HG03520 (cell line): ENCODE measurements at regions not wholly inside any gene's neighbourhood (a gene's known extent, or its start where the extent isn't known, plus 50 kb on each side); places are given as distances from the start of the nearest gene placed in this dataset.
"Not testable (repeated sequence)": the region's sequence is repeated elsewhere in the genome, so short reads cannot be mapped to it uniquely, and the experiment has no call there.

Experiments
- ATAC-seq: cut with Tn5 transposase; IDR thresholded peaks from one replicate; pipeline ENCODE4 v1.9.1; 2021; ENCODE audit warnings: mild to moderate bottlenecking, moderate library complexity; ENCODE audit not compliant: unreplicated experiment

GRCh38 chr13:103935117-103935516 lies 868.9 kb upstream of the SLC10A2 start:
- ATAC-seq: no peak

GRCh38 chr13:103931885-103932284 lies 865.7 kb upstream of the SLC10A2 start:
- no peak for ATAC-seq

GRCh38 chr13:103931331-103931845 lies 865.2 kb upstream of the SLC10A2 start:
- no peak for ATAC-seq

GRCh38 chr13:103926118-103926517 lies 859.9 kb upstream of the SLC10A2 start:
- no peak for ATAC-seq

GRCh38 chr13:103908911-103909310 lies 842.7 kb upstream of the SLC10A2 start:
- no peak for ATAC-seq

GRCh38 chr13:103908274-103908673 lies 842.1 kb upstream of the SLC10A2 start:
- no peak for ATAC-seq

- no peak for ATAC-seq
Observed at GRCh38 chr13:103903790-103904189, 837.6 kb upstream of the SLC10A2 start.

- ATAC-seq: no peak
Observed at GRCh38 chr13:103898481-103898880, 832.3 kb upstream of the SLC10A2 start.

GRCh38 chr13:103895835-103896531 lies 829.8 kb upstream of the SLC10A2 start:
- no peak for ATAC-seq

GRCh38 chr13:103894626-103895025 lies 828.4 kb upstream of the SLC10A2 start:
- ATAC-seq: no peak

GRCh38 chr13:103884101-103884723 lies 818.0 kb upstream of the SLC10A2 start:
- ATAC-seq: no peak

GRCh38 chr13:103883698-103884097 lies 817.5 kb upstream of the SLC10A2 start:
- ATAC-seq: no peak

GRCh38 chr13:103883164-103883563 lies 816.9 kb upstream of the SLC10A2 start:
- no peak for ATAC-seq

GRCh38 chr13:103880146-103880545 lies 813.9 kb upstream of the SLC10A2 start:
- not testable (repeated sequence) for ATAC-seq

GRCh38 chr13:103878891-103879605 lies 812.8 kb upstream of the SLC10A2 start:
- no peak for ATAC-seq

- ATAC-seq: no peak
Observed at GRCh38 chr13:103876571-103876970, 810.4 kb upstream of the SLC10A2 start.

GRCh38 chr13:103873725-103874124 lies 807.5 kb upstream of the SLC10A2 start:
- ATAC-seq: no peak

- no peak for ATAC-seq
Observed at GRCh38 chr13:103866048-103866447, 799.8 kb upstream of the SLC10A2 start.

- ATAC-seq: no peak
Observed at GRCh38 chr13:103862525-103862924, 796.3 kb upstream of the SLC10A2 start.

- no peak for ATAC-seq
Observed at GRCh38 chr13:103859952-103860351, 793.7 kb upstream of the SLC10A2 start.

- no peak for ATAC-seq
Observed at GRCh38 chr13:103852036-103852435, 785.8 kb upstream of the SLC10A2 start.

- ATAC-seq: no peak
Observed at GRCh38 chr13:103844471-103844870, 778.3 kb upstream of the SLC10A2 start.
